PC-9 (cell line): ENCODE measurements at regions not wholly inside any gene's neighbourhood (a gene's known extent, or its start where the extent isn't known, plus 50 kb on each side); places are given as distances from the start of the nearest gene placed in this dataset.

Experiments
- BruUV-seq: library from RNA; stranded (reverse); fragments of 400-500 nt; replicated peaks from 2 replicates; lab custom pipeline; 2021; lab: Mats Ljungman, UMichigan
- CTCF ChIA-PET: fragments of 300-600 bp; sonication (Branson Sonifier 250); formaldehyde crosslinking; loops from one replicate; lab custom pipeline; 2022; ENCODE audit warnings: antibody characterized with exemption; lab: Charles Lee
- POLR2A ChIA-PET: fragments of 300-600 bp; sonication (Branson Sonifier 250); formaldehyde crosslinking; loops from one replicate; lab custom pipeline; 2022; ENCODE audit warnings: antibody characterized with exemption; ENCODE audit not compliant: unreplicated experiment; lab: Charles Lee
- DNase-seq, 2 experiments: peaks; one replicate each; pipeline versions ENCODE4 v3.0.0 to v3.0.0-alpha.2; 2015 to 2022; ENCODE audit warnings: mixed read lengths in 1 of 2
- H2AFZ ChIP-seq: fragments of 200-600 bp; sonication (generic); 2 replicates; pipeline ENCODE4 v1.8.1; 2017; ENCODE audit warnings: antibody characterized with exemption
- H3F3A ChIP-seq: fragments of 200-600 bp; sonication (generic); 2 replicates; pipeline ENCODE4 v1.8.1; 2017; ENCODE audit warnings: antibody characterized with exemption, mild to moderate bottlenecking, low read depth; ENCODE audit not compliant: insufficient read depth
- H3K27ac ChIP-seq: fragments of 200-600 bp; sonication (generic); 2 replicates; pipeline ENCODE4 v1.6.1; 2016; ENCODE audit warnings: mixed run types
- H3K27me3 ChIP-seq: fragments of 200-600 bp; sonication (generic); 2 replicates; pipeline ENCODE4 v1.6.1; 2016; ENCODE audit warnings: low read depth, mixed run types; ENCODE audit not compliant: insufficient read depth
- H3K36me3 ChIP-seq: fragments of 200-600 bp; sonication (generic); 2 replicates; pipeline ENCODE4 v1.6.1; 2016; ENCODE audit warnings: low read depth, mixed run types
- H3K4me1 ChIP-seq: fragments of 200-600 bp; sonication (generic); replicated peaks from 2 replicates; pipeline ENCODE4 v1.6.1; 2016; ENCODE audit warnings: mixed run types; ENCODE audit not compliant: insufficient read depth
- H3K4me2 ChIP-seq: fragments of 200-600 bp; sonication (generic); 2 replicates; pipeline ENCODE4 v1.6.1; 2017; ENCODE audit warnings: mixed run types
- H3K4me3 ChIP-seq: fragments of 200-600 bp; sonication (generic); 2 replicates; pipeline ENCODE4 v1.6.1; 2016; ENCODE audit warnings: mixed run types
- H3K79me2 ChIP-seq: fragments of 200-600 bp; sonication (generic); 2 replicates; pipeline ENCODE4 v1.6.1; 2017; ENCODE audit warnings: low read depth, mixed run types
- H3K9me2 ChIP-seq: fragments of 200-600 bp; sonication (generic); 2 replicates; pipeline ENCODE4 v1.8.1; 2017; ENCODE audit warnings: mild to moderate bottlenecking; ENCODE audit not compliant: insufficient read depth
- H3K9me3 ChIP-seq: fragments of 200-600 bp; sonication (generic); 2 replicates; pipeline ENCODE4 v1.8.1; 2016; ENCODE audit warnings: low read depth; ENCODE audit not compliant: insufficient read depth
- H4K20me1 ChIP-seq: fragments of 200-600 bp; sonication (generic); 2 replicates; pipeline ENCODE4 v1.8.1; 2017; ENCODE audit not compliant: insufficient read depth
- EZH2 ChIP-seq: fragments of 200-600 bp; sonication (generic); IDR thresholded peaks from 2 replicates; pipeline ENCODE4 v1.8.0; 2017; ENCODE audit warnings: antibody characterized with exemption, low read depth
- intact Hi-C: fragments of 100-400 bp; cut with micrococcal nuclease; formaldehyde crosslinking; loops from one replicate; pipeline ENCODE4 v1.10.0; 2022; ENCODE audit not compliant: unreplicated experiment
- TF ChIP-seq, protein P1 (sequence below): fragments of 200-600 bp; sonication (generic); conservative IDR thresholded peaks from 2 replicates; pipeline ENCODE4 v1.6.1; 2017; ENCODE audit warnings: mixed run types, antibody characterized with exemption, mild to moderate bottlenecking, moderate library complexity

- H2AFZ ChIP-seq: no peak overlapping the region
- no peaks in the 10 kb centered on the region for H3K27me3 ChIP-seq
- no peak overlapping the region for H3K4me3 ChIP-seq
- H4K20me1 ChIP-seq: no peaks in the 10 kb centered on the region
- no peak overlapping the region for H3K27ac ChIP-seq
- ChIA-PET CTCF (no interaction called here), POLR2A (no interaction called here)
- no peak overlapping the region for H3K4me2 ChIP-seq
- H3F3A ChIP-seq: no peaks in the 10 kb centered on the region
- DNase-seq: no peak
- no peaks in the 10 kb centered on the region for H3K36me3 ChIP-seq
- no peaks in the 10 kb centered on the region for H3K79me2 ChIP-seq
- H3K4me1 ChIP-seq: no peaks in the 10 kb centered on the region
- intact Hi-C loops: no loop called here
- no peak for TF ChIP-seq EZH2
- H3K9me3 ChIP-seq: no peaks in the 10 kb centered on the region
- no TSS peak for BruUV-seq
- no peaks in the 10 kb centered on the region for H3K9me2 ChIP-seq
Measured at GRCh38 chr11:127193950-127194349, 193.4 kb upstream of the KIRREL3 start.

DNA sequence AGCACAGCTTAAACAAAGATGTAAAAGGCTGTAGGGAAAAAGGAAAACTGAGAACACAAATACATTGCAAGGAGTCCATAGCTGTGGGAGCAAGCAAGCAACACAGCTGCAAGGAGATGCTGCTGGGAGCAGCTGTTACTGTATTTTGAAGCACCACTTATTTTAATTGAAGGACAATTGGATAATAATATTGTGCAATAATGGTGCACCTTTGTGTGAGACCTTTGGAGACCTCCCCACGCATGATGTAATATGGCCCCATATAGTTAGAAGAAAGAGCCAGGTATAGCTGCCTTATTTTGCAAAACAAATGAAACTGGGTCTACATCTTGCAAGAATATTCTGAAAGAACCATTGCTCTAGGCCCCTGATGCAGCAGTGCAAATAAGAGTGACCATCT is 191.1 kb upstream of the KIRREL3 start:
- H2AFZ ChIP-seq: no peak overlapping the region
- no peaks in the 10 kb centered on the region for H4K20me1 ChIP-seq
- H3K9me3 ChIP-seq: no peaks in the 10 kb centered on the region
- 0 out of 2 replicates have a peak, but pooled peaks cover 6% of the 10 kb centered on the region for H3K27me3 ChIP-seq
- DNase-seq: no peak
- intact Hi-C loops: no loop called here
- no TSS peak for BruUV-seq
- ChIA-PET CTCF (no interaction called here), POLR2A (no interaction called here)
- TF ChIP-seq EZH2: no peak
- TF ChIP-seq, protein P1, sequence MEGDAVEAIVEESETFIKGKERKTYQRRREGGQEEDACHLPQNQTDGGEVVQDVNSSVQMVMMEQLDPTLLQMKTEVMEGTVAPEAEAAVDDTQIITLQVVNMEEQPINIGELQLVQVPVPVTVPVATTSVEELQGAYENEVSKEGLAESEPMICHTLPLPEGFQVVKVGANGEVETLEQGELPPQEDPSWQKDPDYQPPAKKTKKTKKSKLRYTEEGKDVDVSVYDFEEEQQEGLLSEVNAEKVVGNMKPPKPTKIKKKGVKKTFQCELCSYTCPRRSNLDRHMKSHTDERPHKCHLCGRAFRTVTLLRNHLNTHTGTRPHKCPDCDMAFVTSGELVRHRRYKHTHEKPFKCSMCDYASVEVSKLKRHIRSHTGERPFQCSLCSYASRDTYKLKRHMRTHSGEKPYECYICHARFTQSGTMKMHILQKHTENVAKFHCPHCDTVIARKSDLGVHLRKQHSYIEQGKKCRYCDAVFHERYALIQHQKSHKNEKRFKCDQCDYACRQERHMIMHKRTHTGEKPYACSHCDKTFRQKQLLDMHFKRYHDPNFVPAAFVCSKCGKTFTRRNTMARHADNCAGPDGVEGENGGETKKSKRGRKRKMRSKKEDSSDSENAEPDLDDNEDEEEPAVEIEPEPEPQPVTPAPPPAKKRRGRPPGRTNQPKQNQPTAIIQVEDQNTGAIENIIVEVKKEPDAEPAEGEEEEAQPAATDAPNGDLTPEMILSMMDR: no peak
- H3K9me2 ChIP-seq: no peaks in the 10 kb centered on the region
- no peak overlapping the region for H3K4me2 ChIP-seq
- H3K4me1 ChIP-seq: no peaks in the 10 kb centered on the region
- no peak overlapping the region for H3K27ac ChIP-seq
- H3K4me3 ChIP-seq: no peak overlapping the region
- H3K36me3 ChIP-seq: no peaks in the 10 kb centered on the region
- H3F3A ChIP-seq: no peaks in the 10 kb centered on the region
- no peaks in the 10 kb centered on the region for H3K79me2 ChIP-seq

- Histone ChIP-seq H3F3A (no peaks in the 10 kb centered on the region), H3K4me1 (no peaks in the 10 kb centered on the region), H3K9me2 (no peaks in the 10 kb centered on the region), H3K36me3 (no peaks in the 10 kb centered on the region), H2AFZ (no peak overlapping the region), H4K20me1 (no peaks in the 10 kb centered on the region), H3K27me3 (0 out of 2 replicates have a peak, but pooled peaks cover 6% of the 10 kb centered on the region), H3K27ac (no peak overlapping the region), H3K4me3 (no peak overlapping the region), H3K4me2 (no peak overlapping the region), H3K79me2 (no peaks in the 10 kb centered on the region), H3K9me3 (no peaks in the 10 kb centered on the region)
- DNase-seq: no peak
- BruUV-seq: no TSS peak
- CTCF ChIA-PET: no interaction called here
- POLR2A ChIA-PET: no interaction called here
- intact Hi-C loops: no loop called here
- TF ChIP-seq, protein P1: no peak
- TF ChIP-seq EZH2: no peak
Measured at GRCh38 chr11:127191261-127191660, 190.7 kb upstream of the KIRREL3 start.

- H3K36me3 ChIP-seq: no peaks in the 10 kb centered on the region
- no peaks in the 10 kb centered on the region for H3K9me3 ChIP-seq
- BruUV-seq: no TSS peak
- ChIA-PET CTCF (no interaction called here), POLR2A (no interaction called here)
- H3K27ac ChIP-seq: no peak overlapping the region
- H3K79me2 ChIP-seq: no peaks in the 10 kb centered on the region
- no peak for DNase-seq
- H3K4me1 ChIP-seq: no peaks in the 10 kb centered on the region
- no peak overlapping the region for H2AFZ ChIP-seq
- intact Hi-C loops: no loop called here
- no peaks in the 10 kb centered on the region for H3F3A ChIP-seq
- no peak overlapping the region for H3K4me2 ChIP-seq
- TF ChIP-seq EZH2: no peak
- TF ChIP-seq, protein P1: no peak
- 0 out of 2 replicates have a peak, but pooled peaks cover 6% of the 10 kb centered on the region for H3K27me3 ChIP-seq
- no peaks in the 10 kb centered on the region for H4K20me1 ChIP-seq
- no peak overlapping the region for H3K4me3 ChIP-seq
- no peaks in the 10 kb centered on the region for H3K9me2 ChIP-seq
Measured at GRCh38 chr11:127182586-127183203, 182.1 kb upstream of the KIRREL3 start.
